ENCODE measurements at regions not wholly inside any gene's neighbourhood (a gene's known extent, or its start where the extent isn't known, plus 50 kb on each side); places are given as distances from the start of the nearest gene placed in this dataset.

DNA sequence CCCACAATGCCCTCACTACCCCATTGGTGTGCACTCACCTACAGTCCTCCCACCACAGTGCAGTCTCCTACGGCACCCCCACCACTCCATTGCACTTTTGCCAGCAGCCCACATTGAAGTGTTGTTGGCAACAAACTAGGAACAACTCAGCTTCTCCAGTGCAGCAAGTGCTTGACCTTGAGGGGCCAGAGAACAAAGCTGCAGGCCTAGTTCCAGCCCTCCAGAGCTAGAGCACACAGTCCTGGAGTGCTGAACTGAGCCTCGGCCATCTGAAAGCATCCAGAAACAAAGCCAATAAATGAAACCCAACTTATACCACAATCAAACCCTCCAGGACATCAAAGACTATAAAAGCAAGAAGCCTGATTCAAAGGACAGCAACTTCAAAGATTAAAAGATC is 129.9 kb downstream of the C1orf94 start:
- Histone ChIP-seq H3K9me3 (ENCODE audit: severe bottlenecking) (peaks cover 5% of the 10 kb centered on the region), H3K4me1 (ENCODE audit: insufficient read depth, poor library complexity, severe bottlenecking) (no peaks in the 10 kb centered on the region), H3K27me3 (ENCODE audit: insufficient read depth, poor library complexity, severe bottlenecking) (no peaks in the 10 kb centered on the region), H3K4me3 (ENCODE audit: severe bottlenecking) (no peak overlapping the region), H3K36me3 (ENCODE audit: low read depth) (no peaks in the 10 kb centered on the region), H3K27ac (ENCODE audit: poor library complexity, severe bottlenecking) (no peak overlapping the region)
- DNase-seq (ENCODE audit: low spot score) (no peak), ATAC-seq (ENCODE audit: low read depth) (no peak)
- TF ChIP-seq, protein P1, sequence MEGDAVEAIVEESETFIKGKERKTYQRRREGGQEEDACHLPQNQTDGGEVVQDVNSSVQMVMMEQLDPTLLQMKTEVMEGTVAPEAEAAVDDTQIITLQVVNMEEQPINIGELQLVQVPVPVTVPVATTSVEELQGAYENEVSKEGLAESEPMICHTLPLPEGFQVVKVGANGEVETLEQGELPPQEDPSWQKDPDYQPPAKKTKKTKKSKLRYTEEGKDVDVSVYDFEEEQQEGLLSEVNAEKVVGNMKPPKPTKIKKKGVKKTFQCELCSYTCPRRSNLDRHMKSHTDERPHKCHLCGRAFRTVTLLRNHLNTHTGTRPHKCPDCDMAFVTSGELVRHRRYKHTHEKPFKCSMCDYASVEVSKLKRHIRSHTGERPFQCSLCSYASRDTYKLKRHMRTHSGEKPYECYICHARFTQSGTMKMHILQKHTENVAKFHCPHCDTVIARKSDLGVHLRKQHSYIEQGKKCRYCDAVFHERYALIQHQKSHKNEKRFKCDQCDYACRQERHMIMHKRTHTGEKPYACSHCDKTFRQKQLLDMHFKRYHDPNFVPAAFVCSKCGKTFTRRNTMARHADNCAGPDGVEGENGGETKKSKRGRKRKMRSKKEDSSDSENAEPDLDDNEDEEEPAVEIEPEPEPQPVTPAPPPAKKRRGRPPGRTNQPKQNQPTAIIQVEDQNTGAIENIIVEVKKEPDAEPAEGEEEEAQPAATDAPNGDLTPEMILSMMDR (IDR thresholded peaks at IDR 0.05; ENCODE audit: poor library complexity, severe bottlenecking): no peak

DNA sequence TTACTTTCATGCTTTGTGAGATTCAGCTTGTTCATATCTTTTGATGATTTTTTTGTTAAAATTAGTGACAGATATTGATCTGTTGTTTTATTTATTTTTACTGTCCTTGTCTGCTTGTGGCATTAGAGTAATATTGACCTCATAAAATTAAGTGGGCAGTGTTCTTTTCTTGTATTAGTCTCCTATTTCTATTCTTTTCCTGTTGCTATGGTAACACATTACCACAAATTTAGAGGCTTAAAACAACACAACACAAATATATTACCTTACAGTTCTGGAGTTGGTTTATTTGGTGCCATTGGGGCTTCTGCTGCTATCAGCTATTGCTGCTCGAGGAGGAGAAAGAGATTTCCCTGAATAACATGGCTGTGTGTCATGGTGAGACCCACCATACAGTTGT is 135.7 kb downstream of the C1orf94 start:
- Histone ChIP-seq H3K27ac (ENCODE audit: poor library complexity, severe bottlenecking) (no peak overlapping the region), H3K4me3 (ENCODE audit: severe bottlenecking) (no peak overlapping the region), H3K9me3 (ENCODE audit: severe bottlenecking) (peaks cover 8% of the 10 kb centered on the region), H3K27me3 (ENCODE audit: insufficient read depth, poor library complexity, severe bottlenecking) (no peaks in the 10 kb centered on the region), H3K36me3 (ENCODE audit: low read depth) (no peaks in the 10 kb centered on the region), H3K4me1 (ENCODE audit: insufficient read depth, poor library complexity, severe bottlenecking) (no peaks in the 10 kb centered on the region)
- ATAC-seq (ENCODE audit: low read depth) (no peak), DNase-seq (ENCODE audit: low spot score) (no peak)
- TF ChIP-seq, protein P1 (IDR thresholded peaks at IDR 0.05; ENCODE audit: poor library complexity, severe bottlenecking): no peak

DNA sequence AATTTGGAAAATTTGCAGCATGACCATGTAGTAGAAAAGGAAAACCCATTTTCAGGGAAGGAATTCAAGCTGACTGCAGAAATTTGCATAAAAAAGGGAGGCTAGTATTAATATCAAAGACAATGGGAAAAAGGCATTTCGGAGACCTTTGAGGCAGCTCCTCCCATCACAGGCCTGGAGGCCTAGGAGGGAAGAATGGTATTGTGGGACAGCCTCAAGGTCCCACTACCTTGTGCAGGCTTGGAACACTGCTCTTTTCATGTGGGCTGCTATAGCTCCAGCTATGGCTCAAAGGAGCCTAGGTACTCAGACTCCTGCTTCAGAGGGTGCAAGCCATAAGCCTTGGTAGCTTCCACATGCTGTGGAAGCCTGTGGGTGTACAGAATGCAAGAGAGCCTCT is 139.3 kb downstream of the C1orf94 start:
- ATAC-seq (ENCODE audit: low read depth) (no peak), DNase-seq (ENCODE audit: low spot score) (no peak)
- Histone ChIP-seq H3K27me3 (ENCODE audit: insufficient read depth, poor library complexity, severe bottlenecking) (no peaks in the 10 kb centered on the region), H3K9me3 (ENCODE audit: severe bottlenecking) (peaks cover 6% of the 10 kb centered on the region), H3K36me3 (ENCODE audit: low read depth) (no peaks in the 10 kb centered on the region), H3K27ac (ENCODE audit: poor library complexity, severe bottlenecking) (no peak overlapping the region), H3K4me3 (ENCODE audit: severe bottlenecking) (no peak overlapping the region), H3K4me1 (ENCODE audit: insufficient read depth, poor library complexity, severe bottlenecking) (no peaks in the 10 kb centered on the region)
- TF ChIP-seq, protein P1 (IDR thresholded peaks at IDR 0.05; ENCODE audit: poor library complexity, severe bottlenecking): no peak

DNA sequence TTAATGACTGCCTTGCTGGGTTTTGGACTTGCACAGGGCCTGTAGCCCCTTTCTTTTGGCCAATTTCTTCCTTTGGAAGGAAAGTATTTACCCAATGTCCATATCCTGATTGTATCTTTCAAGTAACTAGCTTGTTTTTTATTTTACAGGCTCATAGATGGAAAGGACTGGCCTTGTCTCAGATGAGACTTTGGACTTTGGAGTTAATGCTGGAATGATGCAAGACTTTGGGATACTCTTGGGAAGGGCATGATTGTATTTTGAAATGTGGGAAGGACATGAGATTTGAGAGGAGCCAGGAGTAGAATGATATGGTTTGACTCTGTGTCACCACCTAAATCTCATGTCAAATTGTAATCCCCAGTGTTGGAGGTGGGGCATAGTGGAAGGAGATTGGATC is 140.1 kb downstream of the C1orf94 start:
- Histone ChIP-seq H3K36me3 (ENCODE audit: low read depth) (no peaks in the 10 kb centered on the region), H3K4me1 (ENCODE audit: insufficient read depth, poor library complexity, severe bottlenecking) (no peaks in the 10 kb centered on the region), H3K9me3 (ENCODE audit: severe bottlenecking) (peaks cover 6% of the 10 kb centered on the region), H3K27ac (ENCODE audit: poor library complexity, severe bottlenecking) (no peak overlapping the region), H3K4me3 (ENCODE audit: severe bottlenecking) (no peak overlapping the region), H3K27me3 (ENCODE audit: insufficient read depth, poor library complexity, severe bottlenecking) (no peaks in the 10 kb centered on the region)
- ATAC-seq (ENCODE audit: low read depth) (no peak), DNase-seq (ENCODE audit: low spot score) (no peak)
- TF ChIP-seq, protein P1 (IDR thresholded peaks at IDR 0.05; ENCODE audit: poor library complexity, severe bottlenecking): no peak

DNA sequence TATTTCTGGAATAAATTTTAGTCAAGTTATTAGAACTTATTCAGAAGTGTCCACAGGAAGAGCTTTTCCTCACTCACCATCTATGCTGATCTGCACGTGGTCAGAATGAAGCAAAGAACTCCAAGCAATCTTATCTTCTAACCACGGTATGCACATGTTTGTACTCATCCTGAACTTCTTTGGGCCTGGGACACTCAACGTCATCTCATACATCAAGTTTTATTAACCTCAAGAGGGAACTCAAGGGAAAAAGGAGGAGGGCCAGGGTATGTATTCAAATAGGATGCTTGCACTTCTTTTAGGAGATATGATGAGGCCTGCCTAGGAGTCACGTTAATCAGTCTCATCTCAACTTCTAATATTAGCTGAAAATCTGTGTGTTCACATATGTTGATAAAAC is 142.5 kb downstream of the C1orf94 start:
- TF ChIP-seq, protein P1 (IDR thresholded peaks at IDR 0.05; ENCODE audit: poor library complexity, severe bottlenecking): no peak
- Histone ChIP-seq H3K4me3 (ENCODE audit: severe bottlenecking) (no peak overlapping the region), H3K4me1 (ENCODE audit: insufficient read depth, poor library complexity, severe bottlenecking) (no peaks in the 10 kb centered on the region), H3K9me3 (ENCODE audit: severe bottlenecking) (peaks cover 6% of the 10 kb centered on the region), H3K27ac (ENCODE audit: poor library complexity, severe bottlenecking) (no peak overlapping the region), H3K27me3 (ENCODE audit: insufficient read depth, poor library complexity, severe bottlenecking) (no peaks in the 10 kb centered on the region), H3K36me3 (ENCODE audit: low read depth) (no peaks in the 10 kb centered on the region)
- ATAC-seq (ENCODE audit: low read depth) (no peak), DNase-seq (ENCODE audit: low spot score) (no peak)
